MV-4-11 (cell line): ENCODE measurements at regions not wholly inside any gene's neighbourhood (a gene's known extent, or its start where the extent isn't known, plus 50 kb on each side); places are given as distances from the start of the nearest gene placed in this dataset.
"Not testable (repeated sequence)": the region's sequence is repeated elsewhere in the genome, so short reads cannot be mapped to it uniquely, and the experiment has no call there.

Experiments
- DNase-seq: peaks from one replicate; lab custom pipeline; 2025; lab: John Stamatoyannopoulos, UW

GRCh38 chr1:64318428-64318827 lies 115.0 kb downstream of the UBE2U start:
- DNase-seq = no peak

GRCh38 chr1:64320007-64320406 lies 116.6 kb downstream of the UBE2U start:
- no peak for DNase-seq

- peak; percentile 96 for DNase-seq
Measured at GRCh38 chr1:64320470-64320869, 117.0 kb downstream of the UBE2U start.

GRCh38 chr1:64320922-64321614 lies 117.6 kb downstream of the UBE2U start:
- peak; percentile 77 for DNase-seq

GRCh38 chr1:64323054-64323453 lies 119.6 kb downstream of the UBE2U start:
- DNase-seq = no peak

- DNase-seq = no peak
Measured at GRCh38 chr1:64323882-64324281, 120.5 kb downstream of the UBE2U start.

GRCh38 chr1:64325856-64326255 lies 122.4 kb downstream of the UBE2U start:
- DNase-seq = no peak

- DNase-seq = no peak
Measured at GRCh38 chr1:64327119-64327518, 123.7 kb downstream of the UBE2U start.

- no peak for DNase-seq
Measured at GRCh38 chr1:64328193-64328592, 124.8 kb downstream of the UBE2U start.

GRCh38 chr1:64330839-64331238 lies 127.4 kb downstream of the UBE2U start:
- no peak for DNase-seq

- DNase-seq = no peak
Measured at GRCh38 chr1:64335636-64336035, 132.2 kb downstream of the UBE2U start.

- no peak for DNase-seq
Measured at GRCh38 chr1:64337475-64337874, 132.5 kb upstream of the CACHD1 start.

GRCh38 chr1:64337926-64338325 lies 132.0 kb upstream of the CACHD1 start:
- DNase-seq = no peak

- DNase-seq = no peak
Measured at GRCh38 chr1:64340361-64340760, 129.6 kb upstream of the CACHD1 start.

GRCh38 chr1:64343105-64343822 lies 126.7 kb upstream of the CACHD1 start:
- DNase-seq = no peak

- no peak for DNase-seq
Measured at GRCh38 chr1:64343823-64344190, 126.1 kb upstream of the CACHD1 start.

GRCh38 chr1:64348270-64348960 lies 121.5 kb upstream of the CACHD1 start:
- DNase-seq = no peak

GRCh38 chr1:64348961-64349648 lies 120.8 kb upstream of the CACHD1 start:
- DNase-seq = no peak

GRCh38 chr1:64355534-64355933 lies 114.4 kb upstream of the CACHD1 start:
- DNase-seq = not testable (repeated sequence)

- no peak for DNase-seq
Measured at GRCh38 chr1:64356636-64357256, 113.2 kb upstream of the CACHD1 start.

GRCh38 chr1:64357422-64357821 lies 112.5 kb upstream of the CACHD1 start:
- no peak for DNase-seq

- no peak for DNase-seq
Measured at GRCh38 chr1:64358692-64359091, 111.2 kb upstream of the CACHD1 start.
